GM12878 (cell line): ENCODE measurements at regions not wholly inside any gene's neighbourhood (a gene's known extent, or its start where the extent isn't known, plus 50 kb on each side); places are given as distances from the start of the nearest gene placed in this dataset.

Source experiments
- ATAC-seq: fragments of 200-7000 bp; cut with Tn5 transposase; 3 replicates; pipeline ENCODE4 v1.9.1; 2020; ENCODE audit warnings: mild to moderate bottlenecking, moderate library complexity
- BruUV-seq: library from RNA; stranded (reverse); fragments of 400-500 nt; replicated peaks from 2 replicates; lab custom pipeline; 2021; lab: Mats Ljungman, UMichigan
- CTCF ChIA-PET: fragments of 300-600 bp; sonication (Branson Sonifier 250); formaldehyde crosslinking; extraction: SDS; loops from one replicate; lab custom pipeline; 2021; ENCODE audit warnings: inconsistent platforms; lab: Yijun Ruan, JAX
- POLR2A ChIA-PET: fragments of 350-600 bp; formaldehyde crosslinking; extraction: SDS; loops from one replicate; lab custom pipeline; 2021; ENCODE audit warnings: inconsistent platforms; lab: Charles Lee
- RAD21 ChIA-PET: fragments of 300-600 bp; sonication (Branson Sonifier 250); formaldehyde crosslinking; loops from one replicate; lab custom pipeline; 2023; ENCODE audit warnings: antibody characterized with exemption; ENCODE audit not compliant: unreplicated experiment; lab: Charles Lee
- SMC1A ChIA-PET: fragments of 300-600 bp; sonication (Branson Sonifier 250); formaldehyde crosslinking; loops from one replicate; lab custom pipeline; 2023; ENCODE audit not compliant: unreplicated experiment, uncharacterized antibody; lab: Charles Lee
- DNase-seq: peaks from one replicate; pipeline ENCODE4 v3.0.0-alpha.2; 2011; ENCODE audit warnings: low read depth, low spot score
- FAIRE-seq: peaks from 3 replicates; lab custom pipeline; 2011; peaks lifted over from hg19 to GRCh38; lab: Jason Lieb, UNC
- H2AFZ ChIP-seq: 2 replicates; pipeline ENCODE4 v1.6.0; 2011; ENCODE audit warnings: low read depth, low read length, control low read depth; ENCODE audit not compliant: control insufficient read depth
- H3K27ac ChIP-seq: 2 replicates; pipeline ENCODE4 v1.5.1; 2011; ENCODE audit warnings: control low read depth; ENCODE audit not compliant: control insufficient read depth, insufficient read depth
- H3K27me3 ChIP-seq, 2 experiments: replicated peaks in 1 of 2; 2 replicates each; pipeline versions ENCODE4 v1.6.0 to v1.6.1; 2011; ENCODE audit warnings: low read length in 1 of 2; ENCODE audit not compliant: control insufficient read depth in 2 of 2, insufficient read depth in 2 of 2
- H3K36me3 ChIP-seq, 2 experiments: 2 replicates each; pipeline ENCODE4 v1.5.1; 2011; ENCODE audit warnings: low read length in 1 of 2; ENCODE audit not compliant: control insufficient read depth in 2 of 2, insufficient read depth in 2 of 2
- H3K4me1 ChIP-seq: 2 replicates; pipeline ENCODE4 v1.6.1; 2011; ENCODE audit warnings: mild to moderate bottlenecking, low read length, moderate library complexity, mixed read lengths; ENCODE audit not compliant: control insufficient read depth, insufficient read depth
- H3K4me2 ChIP-seq: 2 replicates; pipeline ENCODE4 v1.6.0; 2011; ENCODE audit warnings: control low read depth; ENCODE audit not compliant: control insufficient read depth, insufficient read depth
- H3K4me3 ChIP-seq: fragments of 200-600 bp; sonication (generic); 2 replicates; pipeline ENCODE4 v1.5.1; 2016
- H3K79me2 ChIP-seq: 2 replicates; pipeline ENCODE4 v1.6.0; 2011; ENCODE audit warnings: low read length; ENCODE audit not compliant: control insufficient read depth, insufficient read depth
- H3K9ac ChIP-seq: 2 replicates; pipeline ENCODE4 v1.8.0; 2011; ENCODE audit warnings: low read length, control low read depth, mixed read lengths; ENCODE audit not compliant: control insufficient read depth, insufficient read depth
- H3K9me3 ChIP-seq: replicated peaks from 3 replicates; pipeline ENCODE4 v1.5.1; 2011; ENCODE audit warnings: mild to moderate bottlenecking, low read length; ENCODE audit not compliant: control insufficient read depth, insufficient read depth
- H4K20me1 ChIP-seq: 2 replicates; pipeline ENCODE4 v1.6.0; 2011; ENCODE audit not compliant: control insufficient read depth, insufficient read depth
- BHLHE40 ChIP-seq, 2 experiments: fragments of 450-650 bp in 1 of 2; IDR thresholded peaks; 2 replicates each; pipeline ENCODE4 v1.6.1; 2011 to 2017; ENCODE audit warnings: low read depth in 2 of 2, borderline replicate concordance in 1 of 2, improper control_type of control experiment in 1 of 2, low read length in 1 of 2, mild to moderate bottlenecking in 1 of 2
- CUX1 ChIP-seq: IDR thresholded peaks from 2 replicates; pipeline ENCODE4 v1.6.1; 2012; ENCODE audit warnings: improper control_type of control experiment, low read depth, low read length; ENCODE audit not compliant: insufficient replicate concordance
- E2F8 ChIP-seq: fragments of 450-650 bp; IDR thresholded peaks from 2 replicates; pipeline ENCODE4 v1.6.1; 2018; ENCODE audit warnings: mild to moderate bottlenecking, low read depth, moderate library complexity; ENCODE audit not compliant: partially characterized antibody
- EGR1 ChIP-seq, 2 experiments: IDR thresholded peaks; 1 replicate in 1 of 2; 2 replicates in 1 of 2; pipeline ENCODE4 v1.6.1; 2011 to 2012; ENCODE audit warnings: low read depth in 2 of 2, low read length in 2 of 2, borderline replicate concordance in 1 of 2, mild to moderate bottlenecking in 1 of 2, moderate library complexity in 1 of 2
- JUND ChIP-seq: IDR thresholded peaks from 2 replicates; pipeline ENCODE4 v1.6.1; 2012; ENCODE audit warnings: low read depth, mild to moderate bottlenecking, low read length, improper control_type of control experiment, moderate library complexity
- RAD21 ChIP-seq: IDR thresholded peaks from 2 replicates; pipeline ENCODE4 v1.6.1; 2011; ENCODE audit warnings: mild to moderate bottlenecking, low read depth, low read length, moderate library complexity; ENCODE audit not compliant: insufficient read depth
- ZBED1 ChIP-seq: IDR thresholded peaks from 2 replicates; pipeline ENCODE4 v1.6.1; 2016; ENCODE audit warnings: borderline replicate concordance
- ZNF384 ChIP-seq: IDR thresholded peaks from 2 replicates; pipeline ENCODE4 v1.6.1; 2012; ENCODE audit warnings: low read depth, mild to moderate bottlenecking, low read length, improper control_type of control experiment, borderline replicate concordance
- ZZZ3 ChIP-seq: IDR thresholded peaks from 2 replicates; pipeline ENCODE4 v1.6.1; 2011; ENCODE audit warnings: low read depth; ENCODE audit not compliant: control insufficient read depth, insufficient read length
- WGBS: methylation state at CpG from one replicate; pipeline ENCODE4 v1.1.6; 2016; ENCODE audit warnings: low lambda C conversion rate; ENCODE audit not compliant: insufficient replicate concordance, insufficient coverage; ENCODE audit errors: missing lambda C conversion rate; 5-methylcytosine and 5-hydroxymethylcytosine counted together
- in situ Hi-C: fragments of 300-500 bp; cut with MboI; formaldehyde crosslinking; loops from 9 replicates; pipeline ENCODE4 v1.14.3; 2018; ENCODE audit warnings: mixed read lengths
- intact Hi-C: fragments of 100-400 bp; cut with micrococcal nuclease; formaldehyde crosslinking; loops from one replicate; pipeline ENCODE4 v1.14.2; 2022; ENCODE audit not compliant: unreplicated experiment

DNA sequence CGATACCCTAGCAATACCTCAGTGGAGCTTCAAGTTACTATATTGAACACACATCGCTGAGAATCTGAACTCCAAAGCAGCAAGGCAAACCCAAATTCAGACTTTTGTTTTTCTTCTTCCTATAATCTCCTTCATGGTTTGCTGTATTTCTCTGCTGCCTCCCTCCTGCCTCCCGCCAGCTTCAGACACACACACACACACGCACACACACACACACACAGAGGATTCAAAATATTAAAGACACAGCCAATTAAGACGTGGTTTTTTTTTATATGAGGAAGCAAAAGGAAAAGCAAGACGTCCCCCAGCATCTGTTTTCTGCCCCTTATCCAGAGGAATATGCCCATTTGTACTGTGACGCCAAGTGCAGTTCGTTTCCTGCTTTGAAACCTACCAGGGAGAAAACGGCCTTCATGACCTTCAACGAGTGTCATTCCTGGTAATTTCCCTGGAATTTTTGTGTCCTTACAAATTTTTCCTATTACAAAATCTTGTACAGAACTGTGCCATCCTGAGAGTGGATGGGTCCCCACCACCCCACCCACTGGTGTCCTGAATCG, 547.9 kb upstream of the ID2 start:
- SMC1A ChIA-PET: no interaction called here
- Histone ChIP-seq H3K79me2 (no peaks in the 10 kb centered on the region), H2AFZ (no peak overlapping the region), H3K9me3 (no peaks in the 10 kb centered on the region; the same call in 1 of the 3 replicates)
- CTCF ChIA-PET: no interaction called here
- 47% methylated on average over 11 of the region's 11 CpGs for WGBS
- TF ChIP-seq CUX1 (no peak), RAD21 (no peak), JUND (no peak), EGR1 (IDR thresholded peaks at IDR 0.05; ENCODE audit: borderline replicate concordance in 1 of 2, low read depth in 2 of 2, low read length in 2 of 2) (no peak), ZNF384 (no peak), BHLHE40 (IDR thresholded peaks at IDR 0.05; ENCODE audit: borderline replicate concordance in 1 of 2, low read depth in 2 of 2, low read length in 1 of 2) (no peak), ZZZ3 (no peak), E2F8 (no peak), ZBED1 (no peak)
- TF ChIP-seq, all 136 proteins: peak for 0
- RAD21 ChIA-PET: no interaction called here
- BruUV-seq: no TSS peak
- no peaks in the 10 kb centered on the region for H3K27me3 ChIP-seq
- no peak overlapping the region for H3K9ac ChIP-seq
- in situ Hi-C loops: no loop called here
- H3K4me2 ChIP-seq: no peak overlapping the region
- no peaks in the 10 kb centered on the region for H3K4me1 ChIP-seq
- no peak overlapping the region for H3K4me3 ChIP-seq
- H3K27ac ChIP-seq: no peak overlapping the region
- no peak for DNase-seq
- ATAC-seq: no peak
- POLR2A ChIA-PET: no interaction called here
- intact Hi-C loops: no loop called here
- no peaks in the 10 kb centered on the region for H3K36me3 ChIP-seq
- no peak for FAIRE-seq
- H4K20me1 ChIP-seq: no peaks in the 10 kb centered on the region
